ENCODE measurements at regions not wholly inside any gene's neighbourhood (a gene's known extent, or its start where the extent isn't known, plus 50 kb on each side); places are given as distances from the start of the nearest gene placed in this dataset.
"Not testable (repeated sequence)": the region's sequence is repeated elsewhere in the genome, so short reads cannot be mapped to it uniquely, and the experiment has no call there.

DNA sequence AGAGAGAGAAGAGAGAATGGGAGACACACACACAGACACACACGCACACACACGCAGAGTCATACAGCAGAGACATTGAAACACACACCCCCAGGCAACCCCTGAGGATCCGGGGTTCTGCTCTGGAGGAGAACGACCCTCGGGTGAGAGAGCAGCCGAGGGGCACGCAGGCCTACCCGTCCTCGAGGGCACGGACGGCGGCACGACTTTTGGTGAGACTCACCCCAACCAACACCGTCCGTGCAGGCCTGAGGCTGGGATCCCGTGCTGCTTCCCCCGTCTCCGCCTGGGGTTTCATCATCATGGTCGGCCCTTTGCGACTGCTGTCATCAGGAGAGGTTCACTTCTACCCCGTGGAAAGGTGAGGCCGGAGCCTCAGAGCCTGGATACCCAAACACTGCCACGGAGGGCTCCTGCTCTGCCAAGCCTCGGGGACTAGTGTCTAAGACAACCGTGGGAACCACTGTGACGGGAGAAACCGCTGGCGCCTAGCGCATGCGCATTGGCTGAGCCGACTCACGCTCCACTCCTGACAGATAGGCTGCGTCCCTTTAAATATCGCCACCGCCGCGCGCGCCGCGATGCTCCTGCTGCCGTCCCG lies 703.4 kb upstream of the TPTE start:
- TF ChIP-seq CTCF (conservative IDR thresholded peaks at IDR 0.05; ENCODE audit: low read length); EZH2phosphoT487 (IDR thresholded peaks at IDR 0.05; ENCODE audit: borderline replicate concordance, low read depth, low read length): not testable (repeated sequence)
